RPMI8226 (cell line): ENCODE measurements at regions not wholly inside any gene's neighbourhood (a gene's known extent, or its start where the extent isn't known, plus 50 kb on each side); places are given as distances from the start of the nearest gene placed in this dataset.

Experiments used
- DNase-seq: peaks from one replicate; pipeline ENCODE4 v3.0.0-alpha.2; 2015

- DNase-seq: no peak
These were observed 148.0 kb upstream of the PDE3A start for GRCh38 chr12:20220339-20220738.

- no peak for DNase-seq
These were observed 135.2 kb upstream of the PDE3A start for GRCh38 chr12:20232931-20233675.

GRCh38 chr12:20234474-20234873, 133.9 kb upstream of the PDE3A start:
- no peak for DNase-seq

DNA sequence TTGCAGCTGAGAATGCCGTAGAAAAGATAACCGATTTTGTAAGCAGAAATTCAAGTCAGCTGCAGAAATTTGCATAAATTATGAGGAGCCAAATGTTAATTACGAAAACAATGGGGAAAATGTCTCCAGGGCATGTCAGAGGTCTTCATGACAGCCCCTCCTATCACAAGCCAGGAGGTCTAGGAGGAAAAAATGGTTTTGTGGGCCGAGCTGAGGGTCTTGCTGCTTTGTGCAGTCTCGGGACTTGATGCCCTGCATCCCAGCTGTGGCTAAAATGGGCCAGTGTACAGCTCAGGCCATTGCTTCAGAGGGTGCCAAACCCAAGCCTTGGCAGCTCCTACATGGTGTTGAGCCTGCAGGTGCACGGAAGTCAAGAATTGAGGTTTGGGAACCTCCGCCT, 131.2 kb upstream of the PDE3A start:
- DNase-seq: no peak

DNA sequence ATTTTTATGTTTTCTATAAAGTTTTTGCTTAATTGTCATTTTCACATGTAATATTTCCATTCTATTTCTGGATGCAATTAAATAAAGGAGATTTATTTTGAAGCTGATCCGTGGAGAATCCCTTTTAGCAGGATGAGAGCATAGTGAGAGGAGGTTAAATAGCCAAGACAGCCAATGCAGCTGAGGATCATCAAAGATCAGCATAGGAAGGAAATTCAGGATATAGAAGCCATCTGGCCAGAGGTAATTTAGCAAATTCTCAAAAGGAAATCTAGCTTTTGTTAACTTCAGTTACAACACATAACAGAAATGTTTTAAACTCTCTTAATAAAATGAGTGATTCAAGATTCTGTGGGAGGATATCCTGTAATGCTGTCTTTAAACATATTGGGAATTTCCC, 122.8 kb upstream of the PDE3A start:
- no peak for DNase-seq

GRCh38 chr12:20248646-20249045, 119.7 kb upstream of the PDE3A start:
- no peak for DNase-seq

- no peak for DNase-seq
These were observed 117.6 kb upstream of the PDE3A start for GRCh38 chr12:20250761-20251160.

- DNase-seq: no peak
These were observed 111.0 kb upstream of the PDE3A start for GRCh38 chr12:20257311-20257710.

GRCh38 chr12:20259786-20260185, 108.6 kb upstream of the PDE3A start:
- no peak for DNase-seq

DNA sequence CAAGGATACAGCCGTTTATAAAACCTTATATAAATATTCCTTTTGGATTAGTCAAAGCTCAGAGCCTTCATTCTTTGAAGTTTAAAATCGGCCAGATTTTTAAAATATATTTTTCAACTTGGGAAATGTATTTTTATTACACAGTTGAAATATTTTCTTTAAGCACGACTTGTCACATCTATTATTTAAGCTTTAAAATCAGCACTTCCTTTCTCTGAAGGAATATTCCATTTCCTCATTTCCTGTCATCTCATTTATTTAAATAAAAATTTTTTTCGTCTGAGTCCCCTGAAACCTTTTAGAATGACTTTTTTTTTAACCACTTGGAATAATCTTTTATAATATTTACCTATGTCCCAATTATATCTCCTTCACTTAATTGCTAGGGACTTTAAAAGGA, 107.5 kb upstream of the PDE3A start:
- no peak for DNase-seq

GRCh38 chr12:20262119-20262518, 106.2 kb upstream of the PDE3A start:
- no peak for DNase-seq

GRCh38 chr12:20264026-20264425, 104.3 kb upstream of the PDE3A start:
- DNase-seq: no peak

DNA sequence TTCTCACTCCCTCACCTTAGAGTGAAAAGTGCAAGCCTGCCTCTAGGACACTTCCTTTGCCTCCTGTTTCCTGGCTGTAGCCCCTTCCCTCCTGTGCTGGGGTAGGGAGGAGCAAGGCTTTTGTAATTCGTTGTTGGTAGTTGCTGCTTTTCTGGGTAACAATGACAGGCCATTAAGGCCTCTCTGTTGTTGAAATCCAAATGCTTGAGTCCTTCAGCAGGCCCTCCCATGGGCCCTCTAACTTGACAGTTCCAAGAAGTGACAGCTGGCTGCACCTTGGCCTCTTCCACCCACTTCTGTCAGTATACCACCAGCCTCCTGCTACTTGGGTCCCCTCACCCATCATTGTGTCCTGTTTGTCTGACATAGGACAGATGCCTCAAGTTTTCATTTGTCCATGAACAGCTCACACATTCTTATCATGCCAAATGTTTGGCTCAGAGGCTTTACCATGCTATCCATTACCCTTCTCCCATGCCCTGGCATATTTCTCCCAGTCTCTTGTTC, 103.7 kb upstream of the PDE3A start:
- DNase-seq: no peak

DNA sequence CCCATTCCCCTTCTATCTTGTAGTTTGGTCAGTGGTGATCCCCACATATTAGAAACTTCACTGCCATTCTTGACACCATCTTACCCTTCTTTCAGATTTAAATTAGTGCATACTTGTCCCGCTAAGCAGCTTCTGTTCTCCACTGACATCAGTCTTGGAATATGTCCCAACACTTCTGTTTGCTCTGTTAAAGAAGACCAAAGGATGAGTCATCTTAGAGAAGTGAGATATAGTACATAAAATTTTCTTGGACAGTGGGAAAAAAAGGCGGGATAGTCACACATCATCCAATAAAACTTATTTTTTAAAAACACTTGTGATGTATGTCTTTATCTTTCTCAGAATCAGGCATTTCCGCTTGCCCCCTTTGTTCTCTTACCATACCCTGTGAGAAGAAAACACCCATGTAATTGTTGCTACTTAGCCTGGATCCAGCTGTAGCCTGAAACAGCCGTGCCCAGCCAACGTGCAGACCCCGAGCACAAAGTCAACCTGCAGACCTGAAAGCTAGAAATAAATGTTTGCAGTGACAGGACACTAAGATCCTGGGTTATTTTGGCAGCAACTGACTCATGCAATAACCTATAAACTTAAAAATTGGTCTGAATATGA, 100.1 kb upstream of the PDE3A start:
- no peak for DNase-seq

- no peak for DNase-seq
These were observed 99.6 kb upstream of the PDE3A start for GRCh38 chr12:20268771-20269170.

DNA sequence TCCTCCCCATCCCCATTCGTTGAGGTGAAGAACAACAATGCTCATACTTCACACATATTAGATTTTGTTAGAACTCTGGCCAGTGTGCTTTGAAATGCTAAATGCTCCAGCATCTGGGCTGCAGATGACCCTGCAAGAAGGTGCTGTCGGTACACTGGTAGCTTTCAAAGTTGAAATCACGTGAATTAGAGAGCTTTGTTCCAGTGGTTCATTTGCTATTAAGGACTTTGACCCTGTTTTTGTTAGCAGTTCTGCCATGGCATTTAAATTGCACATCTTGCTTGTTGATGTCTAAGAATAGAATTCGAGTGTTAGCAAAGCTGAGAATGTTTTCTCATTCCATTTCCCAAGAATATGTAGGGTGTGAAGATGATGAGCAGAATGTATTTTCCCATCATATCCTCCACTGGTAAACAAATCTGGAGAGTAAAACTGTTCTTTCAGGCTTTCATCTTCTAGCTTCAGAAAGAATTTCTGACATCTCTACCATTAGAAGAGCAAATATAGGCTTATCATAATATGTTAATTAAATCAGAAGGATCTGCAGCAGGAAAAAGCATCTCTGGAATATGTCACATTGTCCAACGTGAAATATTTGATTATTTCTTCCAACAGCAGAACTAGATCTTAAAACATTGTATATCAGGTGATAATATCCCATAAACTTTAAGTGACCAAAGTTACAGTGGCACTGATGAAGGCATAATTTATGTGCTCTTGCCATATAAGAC, 98.8 kb upstream of the PDE3A start:
- no peak for DNase-seq

DNA sequence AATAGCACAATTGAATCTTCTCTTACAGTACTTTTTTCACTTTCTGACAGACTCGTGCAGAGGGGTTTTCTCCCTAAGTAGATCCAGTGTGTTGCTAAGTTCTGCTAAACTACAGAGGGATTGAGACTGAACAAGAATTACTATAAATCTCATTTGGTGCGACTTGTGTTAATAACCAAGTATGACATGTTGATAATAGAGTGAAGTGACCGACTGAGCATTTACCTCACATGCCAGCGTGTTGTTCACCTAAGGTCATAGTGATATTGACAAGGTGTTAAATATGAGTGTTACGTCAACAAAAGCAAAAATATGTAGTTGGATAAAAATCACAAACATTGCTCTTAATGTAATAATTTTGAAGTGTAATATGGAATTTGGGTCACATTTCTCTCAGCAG, 97.8 kb upstream of the PDE3A start:
- DNase-seq: no peak

DNA sequence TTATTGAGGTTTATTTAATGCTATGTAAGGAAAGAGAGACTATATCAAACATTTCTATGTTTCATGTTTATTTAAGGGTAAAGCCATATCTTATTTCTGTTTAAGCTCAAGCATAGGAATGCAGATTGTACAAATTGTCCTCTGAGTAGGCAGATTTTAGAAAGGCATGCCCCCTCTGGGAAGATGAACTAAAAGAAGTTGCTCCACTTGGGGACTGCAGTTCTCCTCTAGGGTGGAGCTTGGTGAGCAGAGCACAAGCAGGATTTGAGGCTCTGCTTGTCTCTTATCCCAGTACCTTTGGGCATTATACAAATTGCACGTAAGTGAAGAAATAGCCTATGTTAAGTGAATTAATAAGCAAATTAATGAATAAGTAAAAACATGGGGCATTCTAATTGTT, 96.2 kb upstream of the PDE3A start:
- DNase-seq: no peak

DNA sequence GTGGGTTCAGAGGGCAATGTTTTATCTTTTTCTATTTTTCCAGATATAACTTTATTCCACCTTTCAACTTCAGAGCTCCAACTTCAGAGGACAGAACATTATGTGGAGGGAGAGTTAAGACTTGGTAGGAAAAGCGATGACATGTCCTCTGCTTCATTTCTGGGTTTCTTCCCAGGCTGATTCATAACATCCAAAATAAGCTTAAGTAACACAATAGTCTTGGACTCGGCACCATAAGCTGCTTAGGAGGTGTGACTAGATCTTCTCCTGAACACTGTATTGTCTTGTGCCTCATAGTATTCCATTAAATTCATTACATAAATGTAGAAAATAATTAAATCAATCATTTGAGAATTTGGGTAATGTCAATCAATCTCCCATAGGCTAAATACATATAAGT, 95.5 kb upstream of the PDE3A start:
- no peak for DNase-seq

- no peak for DNase-seq
These were observed 94.3 kb upstream of the PDE3A start for GRCh38 chr12:20274008-20274407.

DNA sequence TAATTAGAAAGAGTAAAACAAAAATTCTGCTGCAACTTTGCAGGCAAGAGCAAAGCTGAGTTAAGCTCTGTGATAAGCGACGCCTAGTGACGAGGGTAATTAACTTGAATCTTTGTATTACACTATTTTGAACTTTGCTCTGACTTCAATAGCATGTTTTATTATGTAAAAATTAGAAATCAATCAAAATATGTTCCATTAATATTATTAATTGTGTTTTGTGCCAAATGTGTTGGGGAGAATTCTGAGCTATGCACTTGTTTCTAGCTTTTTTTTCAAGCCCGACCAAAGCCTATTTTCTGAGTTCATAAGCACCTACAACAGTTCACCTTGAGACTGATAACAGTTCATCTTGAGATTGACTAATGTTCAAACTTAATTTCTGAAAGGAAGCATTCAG, 90.1 kb upstream of the PDE3A start:
- no peak for DNase-seq

GRCh38 chr12:20280515-20280914, 87.8 kb upstream of the PDE3A start:
- no peak for DNase-seq

DNA sequence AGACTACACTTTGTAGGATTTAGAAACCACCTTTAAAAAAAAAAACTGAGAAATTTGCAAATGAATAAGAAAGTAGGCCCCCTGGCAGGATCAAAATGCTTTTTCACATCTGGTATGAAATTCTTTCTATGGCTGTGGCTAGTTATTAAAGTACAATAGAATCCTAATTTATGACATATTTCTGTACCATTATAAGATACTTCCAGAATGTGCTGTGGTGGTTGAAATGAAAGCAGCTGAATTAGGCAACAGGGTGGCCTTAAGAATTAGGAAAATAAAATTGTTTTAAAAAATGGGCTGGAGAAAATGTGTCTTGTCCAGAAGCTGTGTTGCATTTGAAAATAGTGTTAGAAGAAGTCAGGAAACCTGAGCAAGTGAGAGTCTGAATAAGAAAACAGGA, 85.9 kb upstream of the PDE3A start:
- no peak for DNase-seq

DNA sequence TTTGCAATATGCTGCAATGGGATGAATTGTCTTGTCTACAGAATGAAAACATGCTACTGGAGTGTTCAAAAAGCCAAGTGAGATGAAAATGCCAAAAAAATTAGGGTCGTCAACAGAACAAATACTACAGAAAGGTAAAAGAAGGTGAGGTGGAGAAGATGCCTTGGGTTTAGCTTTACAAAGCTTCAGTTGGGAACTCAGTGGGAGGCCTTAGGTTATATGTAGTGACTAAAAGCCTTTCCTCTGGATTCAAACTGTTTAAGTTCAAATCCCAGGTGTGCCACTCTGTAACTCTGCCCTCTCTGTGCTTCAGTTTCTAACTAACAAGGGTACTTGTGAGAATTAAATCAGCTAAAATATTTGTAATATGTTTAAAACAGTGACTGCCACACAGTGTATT, 84.9 kb upstream of the PDE3A start:
- DNase-seq: no peak
